Stimulated activated CD4-positive, alpha-beta T cell treated with anti-CD3 and anti-CD28 coated beads, Interleukin-15, amount 100 ng/mL, for 1 hour (primary cell): ENCODE measurements at regions not wholly inside any gene's neighbourhood (a gene's known extent, or its start where the extent isn't known, plus 50 kb on each side); places are given as distances from the start of the nearest gene placed in this dataset.

Experiments used
- DNase-seq, 2 donors: peaks; one replicate each; pipeline ENCODE4 v3.0.0-alpha.2; 2020; ENCODE audit warnings: low read depth in 1 of 2, low spot score in 1 of 2

- no peak for DNase-seq
Observed at GRCh38 chr5:82620957-82621600, 342.9 kb upstream of the RPS23 start.

GRCh38 chr5:82619097-82619496 lies 340.9 kb upstream of the RPS23 start:
- no peak for DNase-seq

GRCh38 chr5:82614706-82615105 lies 336.6 kb upstream of the RPS23 start:
- no peak for DNase-seq

- DNase-seq, result no peak
Observed at GRCh38 chr5:82613891-82614290, 335.7 kb upstream of the RPS23 start.

- no peak for DNase-seq
Observed at GRCh38 chr5:82610686-82611085, 332.5 kb upstream of the RPS23 start.

GRCh38 chr5:82605441-82605973 lies 327.4 kb upstream of the RPS23 start:
- no peak for DNase-seq

- DNase-seq, result no peak
Observed at GRCh38 chr5:82603033-82603987, 325.2 kb upstream of the RPS23 start.

GRCh38 chr5:82601861-82602260 lies 323.7 kb upstream of the RPS23 start:
- no peak for DNase-seq

GRCh38 chr5:82601077-82601476 lies 322.9 kb upstream of the RPS23 start:
- no peak for DNase-seq

- DNase-seq, result no peak
Observed at GRCh38 chr5:82599692-82600091, 321.5 kb upstream of the RPS23 start.

GRCh38 chr5:82599030-82599429 lies 320.9 kb upstream of the RPS23 start:
- no peak for DNase-seq

GRCh38 chr5:82597437-82597836 lies 319.3 kb upstream of the RPS23 start:
- DNase-seq, result no peak

- no peak for DNase-seq
Observed at GRCh38 chr5:82596451-82596850, 318.3 kb upstream of the RPS23 start.

GRCh38 chr5:82595113-82595512 lies 317.0 kb upstream of the RPS23 start:
- DNase-seq, result no peak

GRCh38 chr5:82594097-82594496 lies 315.9 kb upstream of the RPS23 start:
- no peak for DNase-seq

GRCh38 chr5:82593481-82593880 lies 315.3 kb upstream of the RPS23 start:
- no peak for DNase-seq

GRCh38 chr5:82591021-82591515 lies 312.9 kb upstream of the RPS23 start:
- no peak for DNase-seq

- no peak for DNase-seq
Observed at GRCh38 chr5:82590112-82590511, 312.0 kb upstream of the RPS23 start.

GRCh38 chr5:82586661-82587310 lies 308.6 kb upstream of the RPS23 start:
- DNase-seq, result no peak

GRCh38 chr5:82586181-82586580 lies 308.0 kb upstream of the RPS23 start:
- DNase-seq, result no peak

- DNase-seq, result no peak
Observed at GRCh38 chr5:82584631-82585030, 306.5 kb upstream of the RPS23 start.
